ENCODE measurements at regions not wholly inside any gene's neighbourhood (a gene's known extent, or its start where the extent isn't known, plus 50 kb on each side); places are given as distances from the start of the nearest gene placed in this dataset.

DNA sequence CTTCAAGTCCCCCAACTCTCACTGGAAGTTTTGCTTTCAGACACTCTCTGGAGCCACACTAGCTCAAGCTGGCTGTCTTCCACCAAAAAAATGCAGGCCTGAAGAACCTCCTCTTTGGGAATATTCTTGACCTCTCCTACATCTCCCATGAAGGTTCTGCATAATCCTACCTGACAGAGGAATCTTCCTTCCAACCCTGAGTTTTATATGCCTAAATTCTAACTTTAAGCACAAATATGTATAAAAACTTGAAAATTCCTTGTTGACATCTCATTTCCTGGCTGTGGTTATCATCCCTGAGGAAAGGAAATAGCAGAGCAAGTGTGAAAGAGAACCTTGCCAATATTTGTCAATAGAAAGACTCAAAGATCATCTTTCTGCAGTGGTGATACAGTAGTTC is 249.0 kb downstream of the LPIN1 start:
- Histone ChIP-seq H2AFZ (ENCODE audit: low read depth, low read length) (no peak overlapping the region), H3K9me3 (ENCODE audit: low read length) (no peaks in the 10 kb centered on the region), H3K36me3 (ENCODE audit: insufficient read depth, low read length) (no peaks in the 10 kb centered on the region), H3K4me3 (ENCODE audit: low read length) (no peak overlapping the region), H3K27me3 (ENCODE audit: insufficient read depth, low read length) (no peaks in the 10 kb centered on the region), H3K4me1 (ENCODE audit: insufficient read depth, low read length) (no peaks in the 10 kb centered on the region)

DNA sequence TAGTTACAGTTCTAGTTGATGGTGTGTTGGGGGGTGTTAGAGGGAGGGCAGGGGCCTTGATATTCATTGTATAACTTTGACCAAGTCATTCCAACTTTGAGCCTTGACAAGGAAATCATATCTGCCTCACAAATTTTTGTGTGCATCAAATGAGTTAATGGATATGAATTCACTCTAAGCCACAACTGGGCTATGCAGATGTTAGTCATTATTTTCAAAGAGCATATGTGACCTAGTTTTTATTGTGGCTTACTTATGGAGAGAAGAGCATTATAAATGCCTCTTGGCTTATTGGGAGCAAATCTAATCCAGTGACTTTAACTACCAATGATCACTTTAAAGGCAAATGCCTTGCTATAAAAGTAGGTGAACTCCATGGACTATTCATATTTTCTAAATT is 250.2 kb downstream of the LPIN1 start:
- H2AFZ ChIP-seq (ENCODE audit: low read depth, low read length) = no peak overlapping the region
- no peak overlapping the region for H3K4me3 ChIP-seq (ENCODE audit: low read length)
- no peaks in the 10 kb centered on the region for H3K4me1 ChIP-seq (ENCODE audit: insufficient read depth, low read length)

GRCh38 chr2:11997142-11997541 is 250.7 kb downstream of the LPIN1 start:
- Histone ChIP-seq H3K4me3 (ENCODE audit: low read length) (no peak overlapping the region), H2AFZ (ENCODE audit: low read depth, low read length) (no peak overlapping the region), H3K4me1 (ENCODE audit: insufficient read depth, low read length) (no peaks in the 10 kb centered on the region), H3K9me3 (ENCODE audit: low read length) (no peaks in the 10 kb centered on the region), H3K27me3 (ENCODE audit: insufficient read depth, low read length) (no peaks in the 10 kb centered on the region), H3K36me3 (ENCODE audit: insufficient read depth, low read length) (no peaks in the 10 kb centered on the region)

More for the DNA sequence above, 250.2 kb downstream of the LPIN1 start:
- H3K36me3 ChIP-seq (ENCODE audit: insufficient read depth, low read length) = no peaks in the 10 kb centered on the region
- no peaks in the 10 kb centered on the region for H3K27me3 ChIP-seq (ENCODE audit: insufficient read depth, low read length)
- H3K9me3 ChIP-seq (ENCODE audit: low read length) = no peaks in the 10 kb centered on the region

DNA sequence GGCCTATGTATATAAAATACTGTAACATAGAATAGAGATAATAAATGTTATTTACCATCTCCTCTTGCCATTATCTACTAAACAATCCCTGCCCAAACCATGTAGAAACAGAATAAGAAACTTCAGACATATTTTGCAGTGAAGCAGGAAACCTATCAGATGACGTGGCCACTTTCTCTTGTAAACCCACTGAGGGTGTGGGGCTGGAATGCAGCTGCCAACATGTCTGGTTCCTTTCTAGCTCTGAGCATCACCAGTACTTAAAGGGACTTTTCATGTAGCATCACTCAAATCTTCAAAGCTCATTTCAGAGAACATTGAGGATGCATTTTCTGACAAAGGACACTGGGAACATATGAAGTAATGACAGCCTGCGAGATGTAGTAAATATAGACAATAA is 251.8 kb downstream of the LPIN1 start:
- H3K27me3 ChIP-seq (ENCODE audit: insufficient read depth, low read length) = no peaks in the 10 kb centered on the region
- no peak overlapping the region for H3K4me3 ChIP-seq (ENCODE audit: low read length)
- H2AFZ ChIP-seq (ENCODE audit: low read depth, low read length) = no peak overlapping the region
- no peaks in the 10 kb centered on the region for H3K36me3 ChIP-seq (ENCODE audit: insufficient read depth, low read length)
- H3K4me1 ChIP-seq (ENCODE audit: insufficient read depth, low read length) = no peaks in the 10 kb centered on the region
- H3K9me3 ChIP-seq (ENCODE audit: low read length) = no peaks in the 10 kb centered on the region

DNA sequence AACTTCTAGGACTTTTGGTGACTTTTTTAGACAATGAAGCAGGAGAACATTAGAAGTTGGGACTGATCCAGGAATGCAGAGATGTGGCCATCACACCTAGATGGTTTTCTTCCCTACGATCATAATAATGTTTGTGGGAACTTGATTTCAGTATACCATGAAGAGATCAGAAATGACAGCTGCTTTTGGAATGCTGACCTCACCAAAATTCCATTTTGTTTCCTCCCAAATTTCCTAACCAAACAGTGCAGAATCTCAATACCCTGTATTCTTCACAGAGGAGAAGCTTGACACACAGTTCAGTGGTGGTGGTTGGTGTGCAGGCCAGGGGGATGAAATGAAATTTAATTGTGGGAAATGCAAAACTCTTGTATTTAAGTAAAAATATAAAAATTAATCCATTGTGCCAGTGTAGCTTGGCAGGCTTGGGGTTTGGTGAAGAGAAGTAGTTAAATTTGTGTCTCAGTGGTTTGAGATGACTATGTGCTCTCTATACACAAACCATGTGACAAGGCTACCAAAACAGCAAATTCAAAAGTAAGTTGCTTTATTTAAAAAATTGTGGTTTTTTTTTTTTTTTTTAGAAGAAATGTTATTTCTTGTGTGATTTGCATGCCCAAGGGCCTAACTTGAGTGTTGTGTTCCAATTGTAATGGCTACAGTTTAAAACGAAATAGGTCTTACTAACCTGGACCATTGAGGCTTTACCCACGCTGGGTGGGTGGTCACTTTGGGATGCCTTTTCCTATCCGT is 252.4 kb downstream of the LPIN1 start:
- no peak overlapping the region for H2AFZ ChIP-seq (ENCODE audit: low read depth, low read length)
- no peaks in the 10 kb centered on the region for H3K27me3 ChIP-seq (ENCODE audit: insufficient read depth, low read length)
- no peaks in the 10 kb centered on the region for H3K4me1 ChIP-seq (ENCODE audit: insufficient read depth, low read length)
- H3K4me3 ChIP-seq (ENCODE audit: low read length) = no peak overlapping the region
- H3K36me3 ChIP-seq (ENCODE audit: insufficient read depth, low read length) = no peaks in the 10 kb centered on the region
- H3K9me3 ChIP-seq (ENCODE audit: low read length) = no peaks in the 10 kb centered on the region

DNA sequence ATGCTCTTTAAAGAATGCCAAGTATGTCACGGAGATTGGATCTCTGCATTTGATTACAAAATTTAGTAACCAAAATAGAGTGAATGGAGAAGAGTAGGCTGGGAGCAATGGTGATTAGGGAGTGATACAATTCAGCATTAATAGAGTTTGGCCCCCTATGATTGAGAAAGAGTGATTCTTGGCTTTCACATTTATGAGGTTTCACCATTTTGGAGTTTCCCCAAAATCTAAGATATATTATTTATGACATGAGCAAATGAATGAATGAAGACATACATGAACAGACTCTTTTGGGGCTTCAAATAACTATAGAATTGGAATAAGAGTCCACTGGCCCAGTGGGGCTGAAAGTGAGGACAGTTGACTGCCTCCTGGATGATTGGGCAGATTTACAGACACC is 255.2 kb downstream of the LPIN1 start:
- Histone ChIP-seq H3K4me3 (ENCODE audit: low read length) (no peak overlapping the region), H3K4me1 (ENCODE audit: insufficient read depth, low read length) (peaks cover 8% of the 10 kb centered on the region), H3K9me3 (ENCODE audit: low read length) (peaks cover 4% of the 10 kb centered on the region), H3K36me3 (ENCODE audit: insufficient read depth, low read length) (no peaks in the 10 kb centered on the region), H2AFZ (ENCODE audit: low read depth, low read length) (no peak overlapping the region), H3K27me3 (ENCODE audit: insufficient read depth, low read length) (no peaks in the 10 kb centered on the region)

GRCh38 chr2:12002215-12002614 is 255.8 kb downstream of the LPIN1 start:
- Histone ChIP-seq H3K4me1 (ENCODE audit: insufficient read depth, low read length) (peaks cover 14% of the 10 kb centered on the region), H3K9me3 (ENCODE audit: low read length) (peaks cover 4% of the 10 kb centered on the region), H2AFZ (ENCODE audit: low read depth, low read length) (no peak overlapping the region), H3K36me3 (ENCODE audit: insufficient read depth, low read length) (no peaks in the 10 kb centered on the region), H3K27me3 (ENCODE audit: insufficient read depth, low read length) (no peaks in the 10 kb centered on the region), H3K4me3 (ENCODE audit: low read length) (no peak overlapping the region)

DNA sequence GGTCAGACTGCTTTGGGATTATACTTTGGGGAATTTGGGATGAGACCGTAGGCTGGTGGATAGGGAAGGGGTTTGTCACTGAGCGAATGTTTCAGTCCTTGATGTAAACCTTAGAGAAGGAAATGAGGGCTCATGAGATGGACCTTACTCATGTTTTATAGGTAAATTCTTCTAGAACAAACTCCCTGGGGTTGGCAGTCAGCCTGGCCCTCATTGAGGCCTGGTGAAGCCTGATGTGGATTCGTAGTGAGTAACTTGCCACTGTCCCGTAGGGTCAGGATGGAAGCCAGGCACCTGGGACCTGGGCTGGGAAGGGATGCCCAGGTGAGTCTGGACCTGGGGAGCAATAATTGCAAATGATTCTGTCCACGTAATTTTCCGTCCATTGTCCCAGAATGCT is 258.3 kb downstream of the LPIN1 start:
- H3K27me3 ChIP-seq (ENCODE audit: insufficient read depth, low read length) = no peaks in the 10 kb centered on the region
- H2AFZ ChIP-seq (ENCODE audit: low read depth, low read length) = no peak overlapping the region
- H3K36me3 ChIP-seq (ENCODE audit: insufficient read depth, low read length) = no peaks in the 10 kb centered on the region
- peaks cover 21% of the 10 kb centered on the region for H3K4me1 ChIP-seq (ENCODE audit: insufficient read depth, low read length)
- peaks cover 4% of the 10 kb centered on the region for H3K9me3 ChIP-seq (ENCODE audit: low read length)
- no peak overlapping the region for H3K4me3 ChIP-seq (ENCODE audit: low read length)

GRCh38 chr2:12005886-12006681 is 259.7 kb downstream of the LPIN1 start:
- peaks cover 4% of the 10 kb centered on the region for H3K9me3 ChIP-seq (ENCODE audit: low read length)
- peak overlapping the region; percentile 95 for H2AFZ ChIP-seq (ENCODE audit: low read depth, low read length)
- H3K4me1 ChIP-seq (ENCODE audit: insufficient read depth, low read length) = peaks cover 21% of the 10 kb centered on the region

DNA sequence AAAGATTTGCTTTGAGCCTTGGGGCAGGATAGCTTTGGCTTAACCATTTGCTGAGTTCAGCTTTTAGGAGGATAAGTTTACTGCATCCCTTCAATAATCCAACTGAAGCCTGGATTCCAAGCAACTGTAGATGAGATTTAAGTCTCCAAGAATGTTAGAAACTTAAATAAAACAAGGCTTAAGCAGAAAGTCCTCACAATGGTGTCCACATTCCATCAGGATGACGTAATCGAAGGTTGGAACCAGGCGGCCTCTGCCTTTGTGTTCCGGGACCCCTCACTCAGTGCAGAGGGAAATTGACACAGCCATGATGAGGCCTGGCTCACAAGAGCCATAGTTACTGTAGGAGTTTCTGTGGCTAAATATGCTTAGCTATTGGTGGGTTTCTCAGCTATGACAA is 260.4 kb downstream of the LPIN1 start:
- Histone ChIP-seq H3K27me3 (ENCODE audit: insufficient read depth, low read length) (no peaks in the 10 kb centered on the region), H3K9me3 (ENCODE audit: low read length) (peaks cover 4% of the 10 kb centered on the region), H3K4me3 (ENCODE audit: low read length) (peak overlapping the region; percentile 6), H3K4me1 (ENCODE audit: insufficient read depth, low read length) (peaks cover 21% of the 10 kb centered on the region), H2AFZ (ENCODE audit: low read depth, low read length) (peak overlapping the region; percentile 95), H3K36me3 (ENCODE audit: insufficient read depth, low read length) (no peaks in the 10 kb centered on the region)

More at GRCh38 chr2:12005886-12006681, 259.7 kb downstream of the LPIN1 start:
- H3K4me3 ChIP-seq (ENCODE audit: low read length) = peak overlapping the region; percentile 6
- H3K36me3 ChIP-seq (ENCODE audit: insufficient read depth, low read length) = no peaks in the 10 kb centered on the region
- H3K27me3 ChIP-seq (ENCODE audit: insufficient read depth, low read length) = no peaks in the 10 kb centered on the region

DNA sequence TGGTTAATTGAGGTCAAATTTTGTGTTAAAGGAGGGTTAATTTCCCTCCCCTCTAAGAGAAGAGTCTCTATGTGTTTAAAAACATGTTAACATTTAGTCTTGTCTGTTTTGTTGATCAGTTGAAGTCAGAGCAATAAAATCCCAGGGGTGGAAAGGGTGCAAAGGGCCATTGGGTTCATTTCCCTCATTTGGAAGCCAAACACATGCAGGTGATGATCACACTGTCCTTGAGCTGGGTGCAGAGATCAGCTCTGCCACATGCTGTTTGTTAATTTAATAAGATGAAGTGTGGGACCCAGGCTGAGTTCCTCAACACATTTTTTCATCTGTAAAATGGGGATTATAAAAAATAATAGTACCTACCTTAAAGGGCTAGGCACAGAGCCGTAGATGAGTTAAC is 260.9 kb downstream of the LPIN1 start:
- Histone ChIP-seq H3K27me3 (ENCODE audit: insufficient read depth, low read length) (no peaks in the 10 kb centered on the region), H3K36me3 (ENCODE audit: insufficient read depth, low read length) (no peaks in the 10 kb centered on the region), H3K4me1 (ENCODE audit: insufficient read depth, low read length) (peaks cover 21% of the 10 kb centered on the region), H2AFZ (ENCODE audit: low read depth, low read length) (peak overlapping the region; percentile 95), H3K9me3 (ENCODE audit: low read length) (peaks cover 4% of the 10 kb centered on the region), H3K4me3 (ENCODE audit: low read length) (no peak overlapping the region)

GRCh38 chr2:12008425-12009061 is 262.1 kb downstream of the LPIN1 start:
- H3K9me3 ChIP-seq (ENCODE audit: low read length) = peaks cover 4% of the 10 kb centered on the region
- no peak overlapping the region for H2AFZ ChIP-seq (ENCODE audit: low read depth, low read length)
- H3K4me3 ChIP-seq (ENCODE audit: low read length) = no peak overlapping the region
- no peaks in the 10 kb centered on the region for H3K27me3 ChIP-seq (ENCODE audit: insufficient read depth, low read length)
- no peaks in the 10 kb centered on the region for H3K36me3 ChIP-seq (ENCODE audit: insufficient read depth, low read length)
- peaks cover 21% of the 10 kb centered on the region for H3K4me1 ChIP-seq (ENCODE audit: insufficient read depth, low read length)

- no peak overlapping the region for H2AFZ ChIP-seq (ENCODE audit: low read depth, low read length)
- no peaks in the 10 kb centered on the region for H3K27me3 ChIP-seq (ENCODE audit: insufficient read depth, low read length)
- no peaks in the 10 kb centered on the region for H3K36me3 ChIP-seq (ENCODE audit: insufficient read depth, low read length)
- peaks cover 21% of the 10 kb centered on the region for H3K4me1 ChIP-seq (ENCODE audit: insufficient read depth, low read length)
- peaks cover 4% of the 10 kb centered on the region for H3K9me3 ChIP-seq (ENCODE audit: low read length)
- H3K4me3 ChIP-seq (ENCODE audit: low read length) = no peak overlapping the region
These were observed 263.0 kb downstream of the LPIN1 start for GRCh38 chr2:12009323-12009905.
